SK-N-SH (cell line): ENCODE measurements at regions not wholly inside any gene's neighbourhood (a gene's known extent, or its start where the extent isn't known, plus 50 kb on each side); places are given as distances from the start of the nearest gene placed in this dataset.

Experiments
- CTCF ChIA-PET: fragments of 300-600, 350-600 bp; formaldehyde crosslinking; extraction: SDS; loops from one replicate; lab custom pipeline; 2021; lab: Yijun Ruan, JAX
- POLR2A ChIA-PET: fragments of 350-600 bp; sonication (Branson Sonifier 250); formaldehyde crosslinking; extraction: SDS; loops from one replicate; lab custom pipeline; 2020; ENCODE audit warnings: antibody characterized with exemption, inconsistent platforms; lab: Yijun Ruan, JAX
- DNase-seq: peaks from one replicate; pipeline ENCODE4 v3.0.0; 2012
- H2AFZ ChIP-seq: fragments of 200-600 bp; sonication (generic); 2 replicates; pipeline ENCODE4 v1.8.1; 2016; ENCODE audit warnings: antibody characterized with exemption, mild to moderate bottlenecking, low read depth
- H3F3A ChIP-seq: fragments of 200-600 bp; sonication (generic); replicated peaks from 2 replicates; pipeline ENCODE3; 2016; ENCODE audit warnings: antibody characterized with exemption, mild to moderate bottlenecking; ENCODE audit not compliant: insufficient read depth
- H3K27ac ChIP-seq, 2 experiments: fragments of 200-500 bp in 1 of 2; fragments of 200-600 bp in 1 of 2; sonication (Bioruptor generic) in 1 of 2; sonication (generic), shearing (Covaris generic) in 1 of 2; 2 replicates each; pipeline versions ENCODE4 v1.5.1 to v1.6.1; 2014 to 2016; ENCODE audit warnings: low read depth in 2 of 2, inconsistent platforms in 1 of 2, low read length in 1 of 2, mild to moderate bottlenecking in 1 of 2, mixed read lengths in 1 of 2
- H3K27me3 ChIP-seq: fragments of 200-600 bp; sonication (generic), shearing (Covaris generic); 2 replicates; pipeline ENCODE4 v1.6.1; 2016; ENCODE audit warnings: mixed run types; ENCODE audit not compliant: insufficient read depth
- H3K36me3 ChIP-seq, 2 experiments: fragments of 200-500 bp in 1 of 2; fragments of 200-600 bp in 1 of 2; sonication (Bioruptor generic) in 1 of 2; sonication (generic) in 1 of 2; replicated peaks in 1 of 2; 2 replicates each; pipeline versions ENCODE3 to v1.5.1; 2014 to 2016; ENCODE audit warnings: low read length in 1 of 2, mild to moderate bottlenecking in 1 of 2; ENCODE audit not compliant: insufficient read depth in 2 of 2, control insufficient read depth in 1 of 2
- H3K4me1 ChIP-seq, 2 experiments: fragments of 200-500 bp in 1 of 2; fragments of 200-600 bp in 1 of 2; sonication (Bioruptor generic) in 1 of 2; sonication (generic), shearing (Covaris generic) in 1 of 2; 2 replicates each; pipeline versions ENCODE4 v1.5.1 to v1.6.1; 2014 to 2016; ENCODE audit warnings: low read depth in 1 of 2, low read length in 1 of 2, mixed run types in 1 of 2; ENCODE audit not compliant: insufficient read depth in 2 of 2, control insufficient read depth in 1 of 2
- H3K4me2 ChIP-seq: fragments of 200-600 bp; sonication (generic), shearing (Covaris generic); 2 replicates; pipeline ENCODE4 v1.6.1; 2017; ENCODE audit warnings: mixed run types
- H3K4me3 ChIP-seq, 2 experiments: fragments of 200-500 bp in 1 of 2; fragments of 200-600 bp in 1 of 2; sonication (Bioruptor generic) in 1 of 2; sonication (generic), shearing (Covaris generic) in 1 of 2; 2 replicates each; pipeline versions ENCODE4 v1.5.1 to v1.8.1; 2014 to 2016; ENCODE audit warnings: low read depth in 2 of 2, inconsistent platforms in 1 of 2, low read length in 1 of 2, mild to moderate bottlenecking in 1 of 2, mixed read lengths in 1 of 2, moderate library complexity in 1 of 2
- H3K79me2 ChIP-seq: fragments of 200-600 bp; sonication (generic); 2 replicates; pipeline ENCODE4 v1.8.1; 2017; ENCODE audit warnings: mild to moderate bottlenecking; ENCODE audit not compliant: insufficient read depth
- H3K9ac ChIP-seq: fragments of 200-600 bp; sonication (generic); 2 replicates; pipeline ENCODE4 v1.6.1; 2017; ENCODE audit warnings: mixed run types
- H3K9me2 ChIP-seq: fragments of 200-600 bp; sonication (generic); 2 replicates; pipeline ENCODE4 v1.6.1; 2017; ENCODE audit warnings: mixed run types
- H3K9me3 ChIP-seq: fragments of 200-600 bp; sonication (generic); 2 replicates; pipeline ENCODE4 v1.6.1; 2017; ENCODE audit warnings: mixed run types, mild to moderate bottlenecking, moderate library complexity
- H4K20me1 ChIP-seq: fragments of 200-600 bp; sonication (generic); 2 replicates; pipeline ENCODE4 v1.6.1; 2017; ENCODE audit warnings: mild to moderate bottlenecking, mixed run types; ENCODE audit not compliant: insufficient read depth
- CHD2 ChIP-seq: fragments of 150-350 bp; IDR thresholded peaks from 2 replicates; pipeline ENCODE4 v1.6.1; 2018; ENCODE audit warnings: low read length; ENCODE audit not compliant: partially characterized antibody
- EZH2phosphoT487 ChIP-seq: fragments of 200-600 bp; sonication (generic); IDR thresholded peaks from 2 replicates; pipeline ENCODE4 v1.6.1; 2017; ENCODE audit warnings: low read depth, mixed run types, mild to moderate bottlenecking, antibody characterized with exemption, moderate library complexity, borderline replicate concordance
- FOXJ3 ChIP-seq: sonication (generic); formaldehyde crosslinking; IDR thresholded peaks from 2 replicates; pipeline ENCODE4 v1.5.1; 2020; ENCODE audit warnings: mild to moderate bottlenecking, missing genetic modification reagents
- FOXM1 ChIP-seq: IDR thresholded peaks from 2 replicates; pipeline ENCODE4 v1.4.0; 2012; ENCODE audit warnings: low read depth, mild to moderate bottlenecking
- IRF3 ChIP-seq: fragments of 150-350 bp; IDR thresholded peaks from 2 replicates; pipeline ENCODE4 v1.6.1; 2016; ENCODE audit warnings: mild to moderate bottlenecking, low read depth, low read length
- NFIC ChIP-seq: IDR thresholded peaks from 2 replicates; pipeline ENCODE4 v1.4.0; 2012; ENCODE audit warnings: borderline replicate concordance
- POLR2AphosphoS5 ChIP-seq: IDR thresholded peaks from 2 replicates; pipeline ENCODE4 v1.6.1; 2012; ENCODE audit warnings: low read depth, low read length
- RAD21 ChIP-seq: IDR thresholded peaks from 2 replicates; pipeline ENCODE4 v1.6.1; 2012; ENCODE audit warnings: mild to moderate bottlenecking, low read length
- RXRA ChIP-seq: IDR thresholded peaks from 2 replicates; pipeline ENCODE4 v1.4.0; 2012; ENCODE audit warnings: low read depth, mild to moderate bottlenecking, borderline replicate concordance
- SIN3A ChIP-seq: IDR thresholded peaks from 2 replicates; pipeline ENCODE4 v1.6.1; 2012; ENCODE audit warnings: low read depth, mild to moderate bottlenecking, low read length, moderate library complexity, borderline replicate concordance
- SMC3 ChIP-seq: IDR thresholded peaks from 2 replicates; pipeline ENCODE4 v1.6.1; 2012; ENCODE audit warnings: low read depth, low read length, improper control_type of control experiment
- TAF1 ChIP-seq: IDR thresholded peaks from 2 replicates; pipeline ENCODE4 v1.6.1; 2012; ENCODE audit warnings: low read depth, mild to moderate bottlenecking, low read length, moderate library complexity, borderline replicate concordance
- USF1 ChIP-seq: IDR thresholded peaks from 2 replicates; pipeline ENCODE4 v1.4.0; 2012; ENCODE audit warnings: low read depth, borderline replicate concordance
- YY1 ChIP-seq: IDR thresholded peaks from 2 replicates; pipeline ENCODE4 v1.4.0; 2012; ENCODE audit warnings: low read depth, mild to moderate bottlenecking
- WGBS: methylation state at CpG from one replicate; pipeline ENCODE4 v1.1.6; 2017; ENCODE audit warnings: low lambda C conversion rate; 5-methylcytosine and 5-hydroxymethylcytosine counted together

- Histone ChIP-seq H3K9me2 (no peaks in the 10 kb centered on the region), H4K20me1 (no peaks in the 10 kb centered on the region), H3K36me3 (no peaks in the 10 kb centered on the region), H3K27me3 (no peaks in the 10 kb centered on the region), H3K4me3 (no peak overlapping the region), H3F3A (no peaks in the 10 kb centered on the region), H3K27ac (no peak overlapping the region), H3K9me3 (no peaks in the 10 kb centered on the region), H3K4me1 (peaks cover 6 to 20% of the 10 kb centered on the region in 2 experiments; a peak in 2 of 4 replicates), H3K9ac (no peak overlapping the region), H2AFZ (no peak overlapping the region), H3K4me2 (no peak overlapping the region), H3K79me2 (no peaks in the 10 kb centered on the region)
- ChIA-PET POLR2A (no interaction called here), CTCF (interaction anchor here (1.4 kb wide), 1 partner anchor 89 kb away, joined by 3 read pairs; no protein-coding TSS in a partner anchor)
- 91% methylated on average over 13 of the region's 14 CpGs for WGBS
- TF ChIP-seq NFIC = no peak
- TF ChIP-seq USF1 = no peak
- TF ChIP-seq SMC3 = no peak
- TF ChIP-seq FOXJ3 (CRISPR knock-in tag) = no peak
- no peak for DNase-seq
Measured at GRCh38 chr14:61640158-61641136, 54.9 kb upstream of the HIF1A start.

GRCh38 chr14:61641914-61642613, 53.2 kb upstream of the HIF1A start:
- Histone ChIP-seq H3K27ac (no peak overlapping the region), H2AFZ (no peak overlapping the region), H3K4me2 (no peak overlapping the region), H3K79me2 (no peaks in the 10 kb centered on the region), H3F3A (no peaks in the 10 kb centered on the region), H3K36me3 (no peaks in the 10 kb centered on the region), H3K9me2 (no peaks in the 10 kb centered on the region), H3K27me3 (no peaks in the 10 kb centered on the region), H3K9me3 (no peaks in the 10 kb centered on the region), H3K4me1 (peaks cover 6 to 23% of the 10 kb centered on the region in 2 experiments; a peak in 2 of 4 replicates), H3K9ac (no peak overlapping the region), H3K4me3 (no peak overlapping the region), H4K20me1 (no peaks in the 10 kb centered on the region)
- TF ChIP-seq POLR2AphosphoS5 = no peak
- TF ChIP-seq IRF3 = no peak
- TF ChIP-seq YY1 = no peak
- TF ChIP-seq EZH2phosphoT487 = no peak
- no peak for TF ChIP-seq TAF1
- TF ChIP-seq SIN3A = no peak
- TF ChIP-seq USF1 = no peak
- no peak for TF ChIP-seq CHD2
- no peak for TF ChIP-seq FOXM1
- TF ChIP-seq RAD21 = no peak
- TF ChIP-seq NFIC = no peak
- no peak for TF ChIP-seq RXRA
- no peak for TF ChIP-seq FOXJ3 (CRISPR knock-in tag)
- CTCF ChIA-PET = no interaction called here
- 69% methylated on average over 6 of the region's 6 CpGs for WGBS
- no peak for DNase-seq
- POLR2A ChIA-PET = no interaction called here
